ENCODE measurements at regions not wholly inside any gene's neighbourhood (a gene's known extent, or its start where the extent isn't known, plus 50 kb on each side); places are given as distances from the start of the nearest gene placed in this dataset.

DNA sequence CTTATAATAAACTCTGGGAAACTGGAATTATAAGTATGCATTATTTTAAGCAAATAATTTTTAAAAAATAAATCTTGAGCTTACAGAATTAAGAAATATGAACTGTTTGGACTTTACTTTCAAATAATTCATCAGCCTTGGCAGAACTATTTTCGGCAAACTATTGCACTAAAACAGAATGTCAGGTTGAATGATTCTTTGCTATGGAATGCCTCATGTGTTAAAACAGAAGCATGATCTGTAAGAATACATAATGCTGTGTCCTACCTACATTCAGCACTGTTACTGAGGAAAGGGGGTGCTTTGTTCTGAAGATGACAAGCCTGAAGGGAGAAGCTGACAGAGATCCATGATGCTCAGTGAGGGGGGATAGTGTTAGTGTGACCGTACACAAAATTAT is 55.6 kb upstream of the EXOC1L start:
- TF ChIP-seq, protein P1, sequence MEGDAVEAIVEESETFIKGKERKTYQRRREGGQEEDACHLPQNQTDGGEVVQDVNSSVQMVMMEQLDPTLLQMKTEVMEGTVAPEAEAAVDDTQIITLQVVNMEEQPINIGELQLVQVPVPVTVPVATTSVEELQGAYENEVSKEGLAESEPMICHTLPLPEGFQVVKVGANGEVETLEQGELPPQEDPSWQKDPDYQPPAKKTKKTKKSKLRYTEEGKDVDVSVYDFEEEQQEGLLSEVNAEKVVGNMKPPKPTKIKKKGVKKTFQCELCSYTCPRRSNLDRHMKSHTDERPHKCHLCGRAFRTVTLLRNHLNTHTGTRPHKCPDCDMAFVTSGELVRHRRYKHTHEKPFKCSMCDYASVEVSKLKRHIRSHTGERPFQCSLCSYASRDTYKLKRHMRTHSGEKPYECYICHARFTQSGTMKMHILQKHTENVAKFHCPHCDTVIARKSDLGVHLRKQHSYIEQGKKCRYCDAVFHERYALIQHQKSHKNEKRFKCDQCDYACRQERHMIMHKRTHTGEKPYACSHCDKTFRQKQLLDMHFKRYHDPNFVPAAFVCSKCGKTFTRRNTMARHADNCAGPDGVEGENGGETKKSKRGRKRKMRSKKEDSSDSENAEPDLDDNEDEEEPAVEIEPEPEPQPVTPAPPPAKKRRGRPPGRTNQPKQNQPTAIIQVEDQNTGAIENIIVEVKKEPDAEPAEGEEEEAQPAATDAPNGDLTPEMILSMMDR (conservative IDR thresholded peaks at IDR 0.05; ENCODE audit: low read depth, low read length) = no peak
- TF ChIP-seq EZH2 (IDR thresholded peaks at IDR 0.05; ENCODE audit: low read length, unreplicated experiment) (no peak), EZH2phosphoT487 (IDR thresholded peaks at IDR 0.05; ENCODE audit: borderline replicate concordance, low read length) (no peak)
